ENCODE measurements at regions not wholly inside any gene's neighbourhood (a gene's known extent, or its start where the extent isn't known, plus 50 kb on each side); places are given as distances from the start of the nearest gene placed in this dataset.

DNA sequence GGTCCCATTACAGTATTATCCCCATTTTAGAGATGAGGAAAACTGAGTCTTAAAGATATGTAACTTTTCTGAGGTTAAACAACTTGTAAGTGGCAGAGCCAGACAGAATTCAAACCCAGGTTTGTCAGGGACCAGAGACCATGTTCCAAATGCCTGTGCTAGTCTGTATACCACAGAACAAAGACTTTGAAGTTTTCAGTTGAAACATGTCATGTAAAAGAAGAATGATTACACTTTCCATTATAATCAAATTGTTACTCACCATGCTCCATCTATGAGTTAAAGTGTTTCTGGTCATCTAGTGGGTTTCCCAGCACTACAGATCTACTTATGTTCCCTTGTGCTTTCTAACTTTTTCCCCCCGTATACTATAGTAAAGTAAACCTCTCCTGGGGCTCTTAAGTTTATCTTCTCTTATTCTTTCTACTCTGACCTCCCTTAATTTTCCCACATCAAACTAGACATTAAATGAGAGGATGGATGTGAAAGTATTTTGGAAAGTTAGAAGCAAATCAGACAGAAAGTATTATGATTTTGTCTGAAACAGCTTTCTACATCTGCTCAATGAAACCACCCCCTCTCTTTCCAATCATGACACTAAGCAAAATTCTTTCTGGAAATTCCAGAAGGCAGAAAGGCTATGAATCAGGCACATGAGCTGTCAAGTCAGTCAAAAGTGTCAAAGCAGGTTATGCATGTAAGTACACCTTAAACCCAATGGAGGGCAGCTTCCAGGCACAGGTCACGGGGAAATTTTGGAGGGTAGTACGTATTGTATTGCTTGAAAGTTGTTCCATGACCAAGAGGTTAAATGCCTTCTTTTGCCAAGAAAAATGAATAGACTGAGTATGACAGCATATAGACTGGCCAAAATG lies 132.7 kb upstream of the MAP3K7 start:
- no peaks in the 10 kb centered on the region for H3K9me3 Mint-ChIP-seq
- DNase-seq (ENCODE audit: low spot score in 2 of 2, unreplicated experiment in 2 of 2) = no peak
- no peak overlapping the region for H3K4me3 Mint-ChIP-seq
- H3K36me3 Mint-ChIP-seq = no peaks in the 10 kb centered on the region
- TF ChIP-seq, protein P1, sequence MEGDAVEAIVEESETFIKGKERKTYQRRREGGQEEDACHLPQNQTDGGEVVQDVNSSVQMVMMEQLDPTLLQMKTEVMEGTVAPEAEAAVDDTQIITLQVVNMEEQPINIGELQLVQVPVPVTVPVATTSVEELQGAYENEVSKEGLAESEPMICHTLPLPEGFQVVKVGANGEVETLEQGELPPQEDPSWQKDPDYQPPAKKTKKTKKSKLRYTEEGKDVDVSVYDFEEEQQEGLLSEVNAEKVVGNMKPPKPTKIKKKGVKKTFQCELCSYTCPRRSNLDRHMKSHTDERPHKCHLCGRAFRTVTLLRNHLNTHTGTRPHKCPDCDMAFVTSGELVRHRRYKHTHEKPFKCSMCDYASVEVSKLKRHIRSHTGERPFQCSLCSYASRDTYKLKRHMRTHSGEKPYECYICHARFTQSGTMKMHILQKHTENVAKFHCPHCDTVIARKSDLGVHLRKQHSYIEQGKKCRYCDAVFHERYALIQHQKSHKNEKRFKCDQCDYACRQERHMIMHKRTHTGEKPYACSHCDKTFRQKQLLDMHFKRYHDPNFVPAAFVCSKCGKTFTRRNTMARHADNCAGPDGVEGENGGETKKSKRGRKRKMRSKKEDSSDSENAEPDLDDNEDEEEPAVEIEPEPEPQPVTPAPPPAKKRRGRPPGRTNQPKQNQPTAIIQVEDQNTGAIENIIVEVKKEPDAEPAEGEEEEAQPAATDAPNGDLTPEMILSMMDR (IDR thresholded peaks at IDR 0.05; ENCODE audit: unreplicated experiment) = no peak
- peaks cover 35% of the 10 kb centered on the region for H3K4me1 Mint-ChIP-seq
- H3K27ac Mint-ChIP-seq = no peak overlapping the region
- peaks cover 2% of the 10 kb centered on the region for H3K27me3 Mint-ChIP-seq (ENCODE audit: low read depth)

DNA sequence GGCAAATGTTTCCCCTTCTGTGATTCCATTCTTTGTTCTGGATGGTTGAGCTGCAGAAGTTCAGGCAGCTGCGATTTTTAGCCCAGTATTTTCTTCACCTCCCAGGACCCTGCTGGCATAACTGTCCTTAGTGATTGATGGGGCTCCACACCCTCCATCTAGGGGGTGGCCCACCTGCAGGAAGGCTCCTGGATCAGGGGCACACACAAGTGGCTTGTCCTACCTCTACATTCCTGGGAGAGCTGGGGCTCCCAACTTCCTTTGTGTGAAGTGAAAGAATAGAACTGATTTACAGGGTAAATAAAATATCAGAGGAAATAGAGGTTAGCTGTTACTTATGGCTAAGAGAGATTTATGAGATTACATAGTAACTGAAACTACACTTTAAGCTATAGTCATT lies 129.5 kb upstream of the MAP3K7 start:
- Mint-ChIP-seq H3K36me3 (no peaks in the 10 kb centered on the region), H3K4me1 (peaks cover 20% of the 10 kb centered on the region), H3K27ac (no peak overlapping the region), H3K4me3 (no peak overlapping the region), H3K27me3 (ENCODE audit: low read depth) (peaks cover 4% of the 10 kb centered on the region), H3K9me3 (no peaks in the 10 kb centered on the region)
- no peak for DNase-seq (ENCODE audit: low spot score in 2 of 2, unreplicated experiment in 2 of 2)
- TF ChIP-seq, protein P1 (IDR thresholded peaks at IDR 0.05; ENCODE audit: unreplicated experiment) = no peak

DNA sequence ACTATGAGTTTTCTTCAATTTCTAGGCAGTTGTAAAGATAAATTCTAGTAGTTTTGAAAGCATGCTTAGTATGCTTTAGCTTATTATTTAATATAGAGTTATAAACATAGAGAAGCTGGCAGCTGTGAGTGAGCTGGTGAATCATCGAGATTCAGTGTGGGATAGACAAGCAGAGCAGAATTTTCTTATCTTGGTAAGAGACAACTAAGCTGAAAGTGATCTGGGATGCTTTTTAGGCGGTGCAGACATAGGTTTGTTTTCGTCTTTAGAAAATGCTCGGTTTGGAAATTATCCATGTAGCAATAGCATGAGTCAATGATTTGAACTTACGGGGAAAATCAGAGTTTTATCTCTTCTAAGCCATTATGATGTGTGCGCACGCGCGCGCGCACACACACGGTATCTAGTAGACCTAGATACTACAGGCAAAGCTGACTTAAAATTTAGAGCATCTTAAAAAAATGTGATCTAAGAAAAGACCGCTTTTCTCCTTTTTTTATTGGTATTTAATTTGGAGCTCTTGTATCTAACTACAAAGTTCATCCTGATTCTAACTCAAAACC lies 128.3 kb upstream of the MAP3K7 start:
- H3K4me3 Mint-ChIP-seq = no peak overlapping the region
- DNase-seq (ENCODE audit: low spot score in 2 of 2, unreplicated experiment in 2 of 2) = no peak
- TF ChIP-seq, protein P1 (IDR thresholded peaks at IDR 0.05; ENCODE audit: unreplicated experiment) = no peak
- H3K27ac Mint-ChIP-seq = no peak overlapping the region
- peaks cover 4% of the 10 kb centered on the region for H3K27me3 Mint-ChIP-seq (ENCODE audit: low read depth)
- H3K4me1 Mint-ChIP-seq = peaks cover 20% of the 10 kb centered on the region
- no peaks in the 10 kb centered on the region for H3K9me3 Mint-ChIP-seq
- H3K36me3 Mint-ChIP-seq = no peaks in the 10 kb centered on the region

DNA sequence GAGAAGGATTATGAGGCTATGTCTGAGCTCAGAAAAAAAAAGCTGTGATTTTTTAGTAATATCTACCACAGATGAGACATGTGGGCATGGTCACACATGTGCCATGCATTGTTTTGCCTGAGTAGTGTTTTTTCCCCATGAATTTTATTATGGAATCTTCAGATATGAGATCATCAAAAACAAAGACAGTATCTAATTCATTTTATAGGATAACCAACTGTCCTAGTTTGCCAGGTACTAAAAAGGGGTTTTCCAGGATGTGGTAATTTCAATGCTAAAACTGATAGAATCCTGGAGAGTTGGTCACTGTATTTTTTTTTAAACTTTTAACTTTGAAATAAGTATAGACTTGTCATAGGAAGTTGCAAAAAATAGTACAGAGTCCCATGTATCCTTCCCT lies 127.4 kb upstream of the MAP3K7 start:
- H3K4me1 Mint-ChIP-seq = peaks cover 21% of the 10 kb centered on the region
- H3K36me3 Mint-ChIP-seq = no peaks in the 10 kb centered on the region
- H3K27me3 Mint-ChIP-seq (ENCODE audit: low read depth) = peaks cover 4% of the 10 kb centered on the region
- no peak for DNase-seq (ENCODE audit: low spot score in 2 of 2, unreplicated experiment in 2 of 2)
- no peak overlapping the region for H3K27ac Mint-ChIP-seq
- TF ChIP-seq, protein P1 (IDR thresholded peaks at IDR 0.05; ENCODE audit: unreplicated experiment) = no peak
- H3K4me3 Mint-ChIP-seq = no peak overlapping the region
- H3K9me3 Mint-ChIP-seq = no peaks in the 10 kb centered on the region

DNA sequence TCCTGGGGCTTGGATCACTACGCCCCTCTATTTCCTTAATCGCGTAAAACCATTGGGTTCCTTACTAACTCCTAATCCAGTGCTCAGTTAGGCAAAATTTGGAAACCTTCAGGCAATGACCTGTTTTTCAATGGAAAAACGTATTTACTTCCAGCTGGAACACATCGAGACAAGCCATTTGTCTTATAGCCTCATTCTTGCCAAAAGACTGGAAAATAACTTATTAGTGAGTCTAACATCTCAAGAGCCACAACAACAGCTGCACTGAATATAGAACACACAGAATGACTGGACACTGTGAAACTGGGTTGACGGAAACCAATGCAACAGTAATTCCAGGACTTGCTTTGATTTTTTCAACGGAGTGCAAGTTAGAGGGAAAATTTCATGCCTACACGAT lies 125.2 kb upstream of the MAP3K7 start:
- H3K27ac Mint-ChIP-seq = no peak overlapping the region
- H3K4me3 Mint-ChIP-seq = no peak overlapping the region
- TF ChIP-seq, protein P1 (IDR thresholded peaks at IDR 0.05; ENCODE audit: unreplicated experiment) = no peak
- no peaks in the 10 kb centered on the region for H3K9me3 Mint-ChIP-seq
- peaks cover 31% of the 10 kb centered on the region for H3K4me1 Mint-ChIP-seq
- no peaks in the 10 kb centered on the region for H3K36me3 Mint-ChIP-seq
- H3K27me3 Mint-ChIP-seq (ENCODE audit: low read depth) = peaks cover 4% of the 10 kb centered on the region
- no peak for DNase-seq (ENCODE audit: low spot score in 2 of 2, unreplicated experiment in 2 of 2)
